ENCODE measurements at regions not wholly inside any gene's neighbourhood (a gene's known extent, or its start where the extent isn't known, plus 50 kb on each side); places are given as distances from the start of the nearest gene placed in this dataset.

GRCh38 chr6:81612136-81612535 lies 140.3 kb downstream of the TENT5A start:
- ATAC-seq (no peak), DNase-seq (ENCODE audit: low read depth, low spot score) (no peak)
- Histone ChIP-seq H3K9me3 (ENCODE audit: control insufficient read depth, insufficient read depth, low read depth, low read length) (no peaks in the 10 kb centered on the region), H3K27ac (ENCODE audit: low read length) (no peak overlapping the region), H3K36me3 (ENCODE audit: control insufficient read depth, insufficient read depth, low read length) (no peaks in the 10 kb centered on the region), H3K4me1 (ENCODE audit: control insufficient read depth, insufficient read depth, low read length) (no peaks in the 10 kb centered on the region), H3K27me3 (ENCODE audit: control insufficient read depth, insufficient read depth, low read length) (no peaks in the 10 kb centered on the region), H3K4me3 (ENCODE audit: low read depth in 2 of 2, low read length in 2 of 2) (no peak overlapping the region)
- intact Hi-C loops (cut with micrococcal nuclease; ENCODE audit: unreplicated experiment) (no loop called here), in situ Hi-C loops (cut with HindIII; ENCODE audit: low pct_unique_long_range_greater_than_20kb, low sequenced_read_pairs) (no loop called here)
- BruUV-seq (replicated peaks), result no TSS peak
- TF ChIP-seq SIN3A (IDR thresholded peaks at IDR 0.05; ENCODE audit: borderline replicate concordance, insufficient read depth, low read depth, low read length) (no peak), CTCF (IDR thresholded peaks at IDR 0.05) (no peak), REST (IDR thresholded peaks at IDR 0.05; ENCODE audit: insufficient read depth in 1 of 2, low read depth in 2 of 2, low read length in 1 of 2) (no peak), TCF7L2 (IDR thresholded peaks at IDR 0.05; ENCODE audit: low read depth, low read length) (no peak), POLR2AphosphoS5 (IDR thresholded peaks at IDR 0.05; ENCODE audit: low read depth, low read length) (no peak)
- CTCF ChIA-PET, result no interaction called here
- POLR2A ChIA-PET, result no interaction called here

GRCh38 chr6:81609736-81610135 lies 142.7 kb downstream of the TENT5A start:
- H3K4me3 ChIP-seq (ENCODE audit: low read depth in 2 of 2, low read length in 2 of 2), result no peak overlapping the region
- TF ChIP-seq CTCF (IDR thresholded peaks at IDR 0.05) (no peak), POLR2AphosphoS5 (IDR thresholded peaks at IDR 0.05; ENCODE audit: low read depth, low read length) (no peak), REST (IDR thresholded peaks at IDR 0.05; ENCODE audit: insufficient read depth in 1 of 2, low read depth in 2 of 2, low read length in 1 of 2) (no peak), SIN3A (IDR thresholded peaks at IDR 0.05; ENCODE audit: borderline replicate concordance, insufficient read depth, low read depth, low read length) (no peak), TCF7L2 (IDR thresholded peaks at IDR 0.05; ENCODE audit: low read depth, low read length) (no peak)
- ChIA-PET CTCF (no interaction called here), POLR2A (no interaction called here)
- no peaks in the 10 kb centered on the region for H3K9me3 ChIP-seq (ENCODE audit: control insufficient read depth, insufficient read depth, low read depth, low read length)
- no TSS peak for BruUV-seq (replicated peaks)
- H3K27me3 ChIP-seq (ENCODE audit: control insufficient read depth, insufficient read depth, low read length), result no peaks in the 10 kb centered on the region
- intact Hi-C loops (cut with micrococcal nuclease; ENCODE audit: unreplicated experiment) (no loop called here), in situ Hi-C loops (cut with HindIII; ENCODE audit: low pct_unique_long_range_greater_than_20kb, low sequenced_read_pairs) (no loop called here)
- DNase-seq (ENCODE audit: low read depth, low spot score), result no peak
- H3K36me3 ChIP-seq (ENCODE audit: control insufficient read depth, insufficient read depth, low read length), result no peaks in the 10 kb centered on the region
- no peaks in the 10 kb centered on the region for H3K4me1 ChIP-seq (ENCODE audit: control insufficient read depth, insufficient read depth, low read length)
- ATAC-seq, result no peak
- no peak overlapping the region for H3K27ac ChIP-seq (ENCODE audit: low read length)
